ENCODE measurements at regions not wholly inside any gene's neighbourhood (a gene's known extent, or its start where the extent isn't known, plus 50 kb on each side); places are given as distances from the start of the nearest gene placed in this dataset.
"Not testable (repeated sequence)": the region's sequence is repeated elsewhere in the genome, so short reads cannot be mapped to it uniquely, and the experiment has no call there.

- Histone ChIP-seq H3K9me3 (no peaks in the 10 kb centered on the region), H3K27me3 (no peaks in the 10 kb centered on the region), H3K4me1 (ENCODE audit: control insufficient read depth in 1 of 2, insufficient read depth in 1 of 2, low read depth in 1 of 2, low read length in 1 of 2) (no peaks in the 10 kb centered on the region), H3K27ac (no peak overlapping the region), H3K36me3 (no peaks in the 10 kb centered on the region), H3K4me3 (ENCODE audit: low read depth in 1 of 2, low read length in 1 of 2) (no peak overlapping the region)
- TF ChIP-seq CTCF (IDR thresholded peaks at IDR 0.05), result no peak
Observed at GRCh38 chr13:50742353-50742752, 101.1 kb downstream of the DLEU7 start.

GRCh38 chr13:50742968-50743367, 100.5 kb downstream of the DLEU7 start:
- no peak for TF ChIP-seq CTCF (IDR thresholded peaks at IDR 0.05)
- Histone ChIP-seq H3K4me3 (ENCODE audit: low read depth in 1 of 2, low read length in 1 of 2) (no peak overlapping the region), H3K4me1 (ENCODE audit: control insufficient read depth in 1 of 2, insufficient read depth in 1 of 2, low read depth in 1 of 2, low read length in 1 of 2) (no peaks in the 10 kb centered on the region), H3K27ac (no peak overlapping the region), H3K27me3 (no peaks in the 10 kb centered on the region), H3K36me3 (no peaks in the 10 kb centered on the region), H3K9me3 (no peaks in the 10 kb centered on the region)

- no peak for TF ChIP-seq CTCF (IDR thresholded peaks at IDR 0.05)
- Histone ChIP-seq H3K27ac (no peak overlapping the region), H3K4me3 (ENCODE audit: low read depth in 1 of 2, low read length in 1 of 2) (no peak overlapping the region), H3K36me3 (no peaks in the 10 kb centered on the region), H3K27me3 (no peaks in the 10 kb centered on the region), H3K9me3 (no peaks in the 10 kb centered on the region), H3K4me1 (ENCODE audit: control insufficient read depth in 1 of 2, insufficient read depth in 1 of 2, low read depth in 1 of 2, low read length in 1 of 2) (no peaks in the 10 kb centered on the region)
Observed at GRCh38 chr13:50744116-50744660, 99.3 kb downstream of the DLEU7 start.

- Histone ChIP-seq H3K4me3 (ENCODE audit: low read depth in 1 of 2, low read length in 1 of 2) (no peak overlapping the region), H3K9me3 (no peaks in the 10 kb centered on the region), H3K4me1 (ENCODE audit: control insufficient read depth in 1 of 2, insufficient read depth in 1 of 2, low read depth in 1 of 2, low read length in 1 of 2) (no peaks in the 10 kb centered on the region), H3K36me3 (no peaks in the 10 kb centered on the region), H3K27me3 (no peaks in the 10 kb centered on the region), H3K27ac (no peak overlapping the region)
- TF ChIP-seq CTCF (IDR thresholded peaks at IDR 0.05), result no peak
Observed at GRCh38 chr13:50745542-50746115, 97.9 kb downstream of the DLEU7 start.

GRCh38 chr13:50747737-50748350, 95.6 kb downstream of the DLEU7 start:
- H3K27ac ChIP-seq, result no peak overlapping the region
- H3K27me3 ChIP-seq, result no peaks in the 10 kb centered on the region
- H3K4me1 ChIP-seq (ENCODE audit: control insufficient read depth in 1 of 2, insufficient read depth in 1 of 2, low read depth in 1 of 2, low read length in 1 of 2), result no peaks in the 10 kb centered on the region
- no peak for TF ChIP-seq CTCF (IDR thresholded peaks at IDR 0.05)
- no peaks in the 10 kb centered on the region for H3K9me3 ChIP-seq
- H3K4me3 ChIP-seq (ENCODE audit: low read depth in 1 of 2, low read length in 1 of 2), result no peak overlapping the region
- no peaks in the 10 kb centered on the region for H3K36me3 ChIP-seq

- not testable (repeated sequence) for H3K4me3 ChIP-seq (ENCODE audit: low read depth in 1 of 2, low read length in 1 of 2); H3K27me3 ChIP-seq; H3K9me3 ChIP-seq; H3K36me3 ChIP-seq; H3K27ac ChIP-seq; H3K4me1 ChIP-seq (ENCODE audit: control insufficient read depth in 1 of 2, insufficient read depth in 1 of 2, low read depth in 1 of 2, low read length in 1 of 2)
Observed at GRCh38 chr13:50753221-50753620, 90.3 kb downstream of the DLEU7 start.

GRCh38 chr13:50755862-50756685, 87.4 kb downstream of the DLEU7 start:
- H3K27ac ChIP-seq; H3K4me3 ChIP-seq (ENCODE audit: low read depth in 1 of 2, low read length in 1 of 2); H3K4me1 ChIP-seq (ENCODE audit: control insufficient read depth in 1 of 2, insufficient read depth in 1 of 2, low read depth in 1 of 2, low read length in 1 of 2); H3K36me3 ChIP-seq; H3K9me3 ChIP-seq; H3K27me3 ChIP-seq: not testable (repeated sequence)
